ENCODE measurements at regions not wholly inside any gene's neighbourhood (a gene's known extent, or its start where the extent isn't known, plus 50 kb on each side); places are given as distances from the start of the nearest gene placed in this dataset.

DNA sequence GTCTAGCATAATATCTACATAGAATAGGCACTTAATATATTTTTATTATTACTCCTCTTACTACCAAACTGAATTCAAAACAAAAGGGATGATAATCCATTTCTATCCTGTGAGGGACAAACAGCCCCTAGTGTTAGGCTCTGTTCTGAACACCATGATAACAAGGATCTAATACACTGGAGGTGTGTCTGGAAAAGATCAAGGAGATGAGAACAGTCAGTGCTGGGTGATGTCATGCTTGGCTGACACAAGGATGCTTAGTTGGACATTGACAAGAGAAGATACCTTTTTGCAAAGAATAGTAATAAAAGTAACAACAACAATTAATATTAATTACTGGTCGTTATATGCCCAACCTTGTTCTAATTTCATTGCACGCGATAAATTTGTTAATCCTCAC lies 458.7 kb downstream of the EBF1 start:
- no peak overlapping the region for H3K27ac ChIP-seq (ENCODE audit: low read depth in 1 of 2, low read length in 2 of 2)
- Mint-ChIP-seq H3K27me3 (no peaks in the 10 kb centered on the region), H3K27ac (no peak overlapping the region), H3K36me3 (ENCODE audit: low read depth) (no peaks in the 10 kb centered on the region), H3K4me1 (ENCODE audit: low read depth) (no peaks in the 10 kb centered on the region), H3K9me3 (no peaks in the 10 kb centered on the region), H3K4me3 (no peak overlapping the region)
- H3K4me1 ChIP-seq (ENCODE audit: insufficient read depth, low read length): no peaks in the 10 kb centered on the region
- no peak for TF ChIP-seq CTCF (IDR thresholded peaks at IDR 0.05)
- H3K36me3 ChIP-seq (ENCODE audit: insufficient read depth, low read length): no peaks in the 10 kb centered on the region
- no peak overlapping the region for H3K4me3 ChIP-seq (ENCODE audit: low read length)
- no peak for DNase-seq
- CTCF ChIA-PET: no interaction called here
- H3K9me3 ChIP-seq (ENCODE audit: control insufficient read depth in 1 of 2, insufficient read depth in 1 of 2, low read length in 2 of 2): no peaks in the 10 kb centered on the region
- intact Hi-C loops (cut with DNase I, micrococcal nuclease): no loop called here
- H3K27me3 ChIP-seq (ENCODE audit: control insufficient read depth in 1 of 2, insufficient read depth in 2 of 2, low read length in 2 of 2): no peaks in the 10 kb centered on the region
- POLR2A ChIA-PET: no interaction called here
- no peak for ATAC-seq (ENCODE audit: poor library complexity)

DNA sequence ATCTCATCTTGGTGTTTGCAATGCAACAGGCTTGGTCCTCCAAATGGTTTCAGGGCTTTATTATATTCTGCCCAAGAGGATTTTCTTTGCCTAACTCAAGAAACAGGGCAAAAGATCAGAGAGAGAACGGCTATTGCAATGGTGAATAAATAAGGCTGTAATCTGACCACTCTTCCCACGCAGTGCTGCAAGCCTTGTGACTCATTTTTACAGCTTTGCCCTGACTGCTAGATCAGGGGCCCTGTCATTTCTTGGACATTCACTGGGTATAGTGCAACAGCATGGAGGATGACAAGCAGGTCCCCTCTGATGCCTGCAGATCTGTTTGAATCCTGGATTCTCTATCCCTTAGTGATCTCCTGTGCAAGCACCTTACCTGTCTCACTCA lies 459.1 kb downstream of the EBF1 start:
- Histone ChIP-seq H3K36me3 (ENCODE audit: insufficient read depth, low read length) (no peaks in the 10 kb centered on the region), H3K4me1 (ENCODE audit: insufficient read depth, low read length) (no peaks in the 10 kb centered on the region), H3K4me3 (ENCODE audit: low read length) (no peak overlapping the region), H3K27me3 (ENCODE audit: control insufficient read depth in 1 of 2, insufficient read depth in 2 of 2, low read length in 2 of 2) (no peaks in the 10 kb centered on the region), H3K9me3 (ENCODE audit: control insufficient read depth in 1 of 2, insufficient read depth in 1 of 2, low read length in 2 of 2) (no peaks in the 10 kb centered on the region), H3K27ac (ENCODE audit: low read depth in 1 of 2, low read length in 2 of 2) (no peak overlapping the region)
- H3K4me1 Mint-ChIP-seq (ENCODE audit: low read depth): no peaks in the 10 kb centered on the region
- H3K27ac Mint-ChIP-seq: no peak overlapping the region
- ATAC-seq (ENCODE audit: poor library complexity) (no peak), DNase-seq (no peak)
- no peaks in the 10 kb centered on the region for H3K27me3 Mint-ChIP-seq
- no peaks in the 10 kb centered on the region for H3K9me3 Mint-ChIP-seq
- intact Hi-C loops (cut with DNase I, micrococcal nuclease): no loop called here
- no peaks in the 10 kb centered on the region for H3K36me3 Mint-ChIP-seq (ENCODE audit: low read depth)
- ChIA-PET POLR2A (no interaction called here), CTCF (no interaction called here)
- TF ChIP-seq CTCF (IDR thresholded peaks at IDR 0.05): no peak
- H3K4me3 Mint-ChIP-seq: no peak overlapping the region

DNA sequence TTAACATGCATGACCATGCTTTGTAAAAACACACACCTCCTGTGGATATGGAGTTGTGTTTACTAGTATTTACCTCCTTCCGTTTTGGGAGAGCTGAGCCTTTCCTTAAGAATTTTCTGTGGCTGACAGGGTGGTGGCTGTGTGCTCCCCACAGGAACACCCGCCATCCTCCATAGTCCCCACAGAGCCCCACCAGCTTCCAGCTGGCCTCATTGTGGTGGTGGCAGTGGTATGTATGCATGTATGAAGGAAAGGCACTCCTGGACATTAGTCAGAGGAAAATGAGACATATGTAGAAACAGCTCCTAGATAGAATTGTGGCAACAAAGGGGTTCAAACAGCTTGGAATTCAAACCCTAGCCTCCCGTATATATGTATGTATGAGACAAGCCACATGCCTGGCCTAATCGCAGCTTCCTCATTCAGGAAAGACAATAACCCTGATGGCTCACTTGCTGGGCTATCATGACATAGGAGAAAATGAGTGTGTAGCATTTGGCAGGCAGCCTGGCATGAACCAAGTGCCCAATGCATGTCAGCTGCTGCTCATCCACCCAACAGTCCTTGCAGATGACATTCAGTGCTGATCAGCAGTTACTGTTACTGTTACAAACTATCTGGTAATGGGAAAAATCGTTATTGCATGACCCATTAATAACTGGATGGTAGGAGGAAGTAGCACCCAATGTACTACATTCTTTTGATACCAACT lies 459.7 kb downstream of the EBF1 start:
- H3K9me3 Mint-ChIP-seq: no peaks in the 10 kb centered on the region
- no peak overlapping the region for H3K4me3 ChIP-seq (ENCODE audit: low read length)
- no peaks in the 10 kb centered on the region for H3K4me1 Mint-ChIP-seq (ENCODE audit: low read depth)
- no peaks in the 10 kb centered on the region for H3K27me3 Mint-ChIP-seq
- no peaks in the 10 kb centered on the region for H3K4me1 ChIP-seq (ENCODE audit: insufficient read depth, low read length)
- H3K27me3 ChIP-seq (ENCODE audit: control insufficient read depth in 1 of 2, insufficient read depth in 2 of 2, low read length in 2 of 2): no peaks in the 10 kb centered on the region
- no peak for DNase-seq
- H3K4me3 Mint-ChIP-seq: no peak overlapping the region
- H3K36me3 ChIP-seq (ENCODE audit: insufficient read depth, low read length): no peaks in the 10 kb centered on the region
- POLR2A ChIA-PET: no interaction called here
- intact Hi-C loops (cut with DNase I, micrococcal nuclease): no loop called here
- no peaks in the 10 kb centered on the region for H3K9me3 ChIP-seq (ENCODE audit: control insufficient read depth in 1 of 2, insufficient read depth in 1 of 2, low read length in 2 of 2)
- H3K27ac Mint-ChIP-seq: no peak overlapping the region
- CTCF ChIA-PET: no interaction called here
- H3K27ac ChIP-seq (ENCODE audit: low read depth in 1 of 2, low read length in 2 of 2): no peak overlapping the region
- no peaks in the 10 kb centered on the region for H3K36me3 Mint-ChIP-seq (ENCODE audit: low read depth)
- no peak for ATAC-seq (ENCODE audit: poor library complexity)
- no peak for TF ChIP-seq CTCF (IDR thresholded peaks at IDR 0.05)

Data from CD4-positive, alpha-beta T cell (primary cell).